NCI-H2196 (cell line): ENCODE measurements at regions not wholly inside any gene's neighbourhood (a gene's known extent, or its start where the extent isn't known, plus 50 kb on each side); places are given as distances from the start of the nearest gene placed in this dataset.
"Not testable (repeated sequence)": the region's sequence is repeated elsewhere in the genome, so short reads cannot be mapped to it uniquely, and the experiment has no call there.

ENCODE experiments used
- DNase-seq: peaks from one replicate; lab custom pipeline; 2025; ENCODE audit not compliant: unreplicated experiment; lab: John Stamatoyannopoulos, UW

DNA sequence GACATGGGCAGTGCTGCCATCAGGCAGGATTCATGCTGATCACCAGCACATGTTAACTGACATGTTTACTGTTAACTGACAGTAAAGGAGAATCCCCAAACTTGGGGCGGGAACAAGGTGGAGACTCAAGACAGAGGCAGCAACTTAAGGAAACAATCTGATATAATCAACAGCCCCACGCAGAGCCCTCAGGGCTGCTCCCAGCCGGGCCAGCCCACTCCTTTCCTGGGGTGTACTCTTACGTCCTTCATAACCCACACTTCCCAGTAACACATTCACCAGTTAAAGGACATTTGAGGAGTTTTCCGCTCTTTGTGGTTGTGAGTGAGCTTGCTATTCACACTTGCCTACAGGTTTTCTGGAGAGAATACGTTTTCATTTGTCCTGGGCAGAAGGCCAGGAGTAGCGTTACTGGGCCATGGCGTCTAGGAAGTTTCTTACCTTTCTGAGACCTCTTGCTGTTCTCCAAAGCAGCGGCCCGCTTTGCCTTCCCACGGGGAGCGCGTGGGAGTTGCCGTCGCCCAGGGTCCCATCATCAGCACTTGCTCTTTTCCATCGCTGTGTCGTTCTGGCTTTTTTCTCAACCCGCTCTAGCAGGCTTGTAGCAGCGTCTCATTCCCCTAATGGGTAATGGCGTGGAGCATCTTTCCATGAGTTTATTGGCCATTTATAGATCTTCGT is 56.4 kb downstream of the FOXF2 start:
- DNase-seq, result no peak

DNA sequence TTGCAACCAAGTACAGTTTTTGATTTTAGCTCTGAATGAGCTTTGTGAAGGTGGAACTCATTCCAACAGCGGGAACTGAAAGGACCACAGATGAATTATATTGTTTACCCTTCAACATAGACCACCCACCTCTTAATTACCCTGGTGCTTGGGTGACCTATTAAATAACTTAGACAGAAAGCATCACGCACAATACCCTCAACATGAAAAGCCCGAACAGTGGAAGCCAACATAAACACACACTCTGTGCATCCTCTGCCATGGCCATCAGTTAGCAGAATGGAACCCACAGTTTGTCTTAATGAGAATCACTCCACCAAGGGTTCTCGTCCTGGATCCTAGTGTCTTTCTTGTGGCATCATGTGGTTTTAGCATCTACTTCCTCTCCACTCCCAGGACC is 60.5 kb downstream of the FOXF2 start:
- DNase-seq, result no peak

DNA sequence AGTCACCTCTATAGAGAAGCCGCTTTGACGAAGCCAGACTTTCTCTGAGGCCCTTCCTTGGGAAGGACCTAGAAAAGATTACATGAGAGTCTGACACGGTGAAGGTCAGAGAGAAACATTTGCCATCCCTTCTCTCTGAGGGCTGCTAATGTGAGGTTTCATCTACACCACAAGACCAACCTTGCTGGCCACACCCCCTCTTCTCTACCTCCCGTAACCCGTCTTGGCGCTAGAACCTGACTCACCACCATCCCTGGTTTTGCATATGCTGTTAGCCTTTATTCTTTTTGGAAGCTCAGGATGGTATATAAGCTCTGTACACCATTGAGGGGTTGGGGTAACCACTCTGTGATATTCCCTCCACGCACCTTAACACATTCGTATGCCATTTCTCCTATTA is 63.6 kb downstream of the FOXF2 start:
- no peak for DNase-seq

DNA sequence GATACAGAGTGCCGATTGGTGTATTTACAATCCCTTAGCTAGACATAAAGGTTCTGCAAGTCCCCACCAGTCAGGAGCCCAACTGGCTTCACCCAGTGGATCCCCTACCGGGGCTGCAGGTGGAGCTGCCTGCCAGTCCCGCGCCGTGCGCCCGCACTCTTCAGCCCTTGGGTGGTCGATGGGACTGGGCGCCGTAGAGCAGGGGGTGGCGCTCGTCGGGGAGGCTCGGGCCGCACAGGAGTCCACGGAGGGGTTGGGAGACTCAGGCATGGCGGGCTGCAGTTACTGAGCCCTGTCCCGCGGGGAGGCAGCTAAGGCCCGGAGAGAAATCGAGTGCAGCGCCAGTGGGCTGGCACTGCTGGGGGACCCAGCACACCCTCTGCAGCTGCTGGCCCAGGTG is 67.4 kb downstream of the FOXF2 start:
- DNase-seq, result not testable (repeated sequence)

DNA sequence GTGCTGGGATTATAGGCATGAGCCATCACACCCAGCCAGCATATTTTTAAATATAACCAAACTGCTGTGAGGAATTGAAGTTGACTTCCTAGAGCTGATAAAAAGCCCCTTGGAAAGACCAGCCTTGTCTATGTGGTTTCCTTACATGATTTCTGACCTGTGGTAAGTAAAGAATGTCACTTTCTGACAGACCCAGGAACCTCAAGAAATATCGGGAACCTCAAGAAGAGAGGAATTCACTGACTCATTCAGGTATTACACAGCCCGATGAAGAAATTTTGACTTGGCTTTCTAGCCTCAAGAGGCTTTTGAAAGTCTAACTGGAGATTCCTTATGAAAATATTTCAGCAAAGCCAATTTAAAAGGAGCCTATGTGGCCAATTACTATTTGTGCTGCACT is 71.8 kb downstream of the FOXF2 start:
- no peak for DNase-seq

DNA sequence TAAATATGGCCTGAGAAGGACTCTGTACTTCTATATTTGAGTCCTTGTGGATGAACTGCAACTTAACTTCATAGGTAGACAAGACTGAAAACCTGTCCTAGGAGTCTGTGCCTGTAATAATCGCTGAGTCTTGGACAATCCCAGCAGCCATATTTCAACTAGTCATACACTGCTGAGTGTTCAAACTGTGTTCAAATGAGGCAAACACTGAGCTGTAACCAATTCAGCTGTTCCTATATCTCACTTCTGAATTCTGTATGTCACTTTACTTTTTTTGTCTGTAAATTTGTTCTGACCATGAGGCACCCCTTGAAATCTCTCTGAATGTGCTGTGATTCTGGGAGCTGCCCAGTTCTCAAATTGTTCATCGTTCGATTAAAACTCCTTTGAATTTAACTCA is 72.4 kb downstream of the FOXF2 start:
- DNase-seq, result no peak

DNA sequence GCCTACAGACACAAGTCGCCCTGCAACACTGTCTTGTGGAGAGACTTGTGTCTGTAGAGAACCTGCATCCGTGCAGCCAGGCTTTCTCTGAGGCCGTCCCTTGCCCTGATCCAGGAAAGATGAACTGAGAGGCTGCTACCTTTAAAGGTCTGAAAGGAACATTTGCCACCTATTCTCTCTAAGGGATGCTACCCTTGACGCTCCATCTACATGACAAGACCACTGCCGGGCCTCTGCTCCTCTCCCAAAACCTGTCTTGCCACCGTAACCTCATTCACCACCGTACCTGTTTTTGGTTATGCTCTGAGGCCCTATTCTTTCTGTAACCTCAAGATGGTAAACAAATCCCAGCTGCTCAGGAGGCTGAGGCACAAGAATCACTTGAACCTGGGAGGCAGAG is 73.9 kb downstream of the FOXF2 start:
- no peak for DNase-seq

DNA sequence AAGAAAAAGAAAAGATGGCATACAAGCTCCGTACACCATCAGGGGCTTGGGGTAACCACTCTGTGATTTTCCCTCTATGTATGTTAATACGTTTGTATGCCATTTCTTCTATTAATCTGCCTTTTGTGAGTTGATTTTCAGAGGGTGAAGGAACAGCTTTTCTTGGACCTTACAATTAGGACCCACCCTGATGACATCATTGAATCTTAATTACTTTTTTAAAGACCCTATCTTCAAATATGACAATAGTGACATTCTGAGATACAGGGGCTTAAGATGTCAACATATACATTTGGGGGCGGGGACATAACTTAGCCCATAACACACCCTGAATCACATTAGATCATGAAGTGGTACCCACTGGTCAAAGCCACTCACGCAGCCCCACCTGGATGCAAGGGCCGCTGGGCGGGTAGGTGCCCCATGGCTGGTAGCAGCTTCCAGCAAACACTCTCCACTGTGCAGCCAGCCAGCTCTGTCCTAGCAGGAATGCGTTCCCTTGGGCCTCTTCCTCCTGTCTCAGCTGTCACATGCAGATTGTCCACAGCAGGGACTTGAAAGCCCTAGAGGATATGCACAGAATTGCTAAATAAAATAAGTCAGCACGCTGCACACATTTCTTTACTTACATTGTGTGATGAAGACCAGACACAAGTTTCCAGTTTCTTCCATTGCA is 74.5 kb downstream of the FOXF2 start:
- no peak for DNase-seq

DNA sequence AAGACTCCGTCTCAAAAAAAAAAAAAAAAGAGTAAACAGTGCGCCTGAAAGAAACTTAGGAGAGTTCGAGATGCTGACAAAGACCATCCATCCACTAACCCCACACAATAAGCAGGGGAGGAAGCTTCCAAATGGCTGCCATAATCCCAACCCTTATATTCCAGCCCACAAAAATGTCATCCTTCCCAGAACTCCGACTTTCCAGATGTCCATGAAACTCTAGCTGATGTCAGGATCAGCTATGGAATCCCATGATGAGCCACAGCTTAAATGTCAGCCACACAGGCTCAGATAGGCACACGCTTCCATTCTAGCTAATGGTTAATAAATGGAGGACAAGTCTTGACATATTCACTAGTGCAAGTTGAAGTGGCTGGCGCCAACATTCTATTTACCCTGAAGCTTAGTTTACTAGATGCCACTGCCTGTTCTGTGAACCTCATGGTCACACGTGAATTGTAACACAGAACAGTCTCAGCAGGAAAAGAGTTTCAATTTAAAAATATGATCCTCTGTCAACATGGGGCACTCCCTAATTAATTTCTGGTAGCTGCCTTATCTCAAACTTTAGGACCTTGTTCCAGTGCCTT is 75.5 kb downstream of the FOXF2 start:
- DNase-seq, result no peak

DNA sequence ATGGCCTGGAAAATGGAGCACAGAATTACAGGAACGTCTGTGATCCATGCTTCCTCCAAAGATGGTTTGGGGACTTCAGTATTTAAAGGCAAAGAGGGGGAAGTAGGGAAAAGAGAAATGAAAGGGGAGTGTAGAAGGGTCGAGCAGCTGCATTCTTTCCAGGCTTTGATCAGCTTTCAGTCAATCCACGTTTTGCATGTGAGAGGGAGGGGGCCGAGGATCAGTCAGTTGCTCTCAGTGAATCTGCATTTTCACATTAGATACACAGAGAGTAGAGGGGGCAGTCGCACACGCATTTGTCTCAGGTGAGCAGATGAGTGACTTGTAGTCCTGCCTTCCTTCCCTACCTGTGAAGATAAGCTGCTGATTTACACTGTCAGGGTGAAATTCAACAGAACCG is 78.8 kb downstream of the FOXF2 start:
- DNase-seq, result no peak

DNA sequence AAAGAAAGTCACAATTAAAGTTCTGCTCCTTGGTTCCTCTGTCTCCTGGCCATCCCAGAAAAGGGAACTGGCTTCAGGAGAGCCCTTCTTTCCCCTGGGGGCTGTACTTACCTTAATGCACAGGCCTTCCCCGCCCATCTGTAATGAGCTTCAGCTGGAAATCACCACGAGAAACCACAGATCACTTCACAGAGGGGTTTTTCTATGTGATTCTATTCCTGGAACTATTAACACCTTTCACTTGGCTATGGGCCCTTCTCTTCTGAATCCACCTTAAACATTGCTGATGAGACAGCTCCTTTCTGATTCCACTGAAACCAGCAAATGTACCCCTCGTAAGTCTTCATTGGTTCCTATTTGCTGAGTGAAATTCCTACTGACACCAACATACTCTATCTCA is 80.7 kb downstream of the FOXF2 start:
- DNase-seq, result no peak

DNA sequence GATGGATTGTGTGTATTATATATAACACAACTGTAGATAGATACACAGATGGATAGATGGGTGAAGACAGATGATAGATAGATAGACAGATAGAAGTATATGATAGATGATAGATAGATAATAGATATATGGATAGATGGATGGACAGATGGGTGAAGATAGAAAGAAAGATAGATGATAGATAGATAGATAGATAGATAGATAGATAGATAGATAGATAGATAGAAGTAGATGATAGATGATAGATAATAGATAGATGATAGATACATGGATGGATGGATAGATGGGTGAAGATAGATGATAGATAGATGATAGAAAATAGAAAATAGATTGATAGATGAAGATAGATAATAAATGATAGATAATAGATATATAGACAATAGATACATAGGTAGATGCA is 83.3 kb downstream of the FOXF2 start:
- no peak for DNase-seq

DNA sequence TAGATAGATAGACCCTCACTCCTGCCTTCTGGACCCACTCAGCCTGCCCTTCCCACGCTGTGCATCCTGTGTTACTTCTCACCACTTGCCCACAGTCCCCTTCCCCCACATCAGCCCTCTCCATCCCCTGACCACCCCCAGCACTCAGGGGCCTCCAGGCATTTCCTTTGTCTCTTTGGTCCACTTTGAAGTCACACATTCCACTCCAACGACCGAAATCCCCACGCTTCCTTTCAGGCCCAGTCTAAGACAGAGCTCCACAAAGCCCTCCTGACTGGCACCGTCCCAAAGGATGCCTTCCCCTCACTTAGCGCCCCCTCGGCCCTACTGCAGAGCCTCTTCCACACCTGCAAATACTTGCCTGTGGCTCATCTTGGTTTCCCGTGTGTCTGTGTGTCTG is 83.8 kb downstream of the FOXF2 start:
- DNase-seq, result no peak

DNA sequence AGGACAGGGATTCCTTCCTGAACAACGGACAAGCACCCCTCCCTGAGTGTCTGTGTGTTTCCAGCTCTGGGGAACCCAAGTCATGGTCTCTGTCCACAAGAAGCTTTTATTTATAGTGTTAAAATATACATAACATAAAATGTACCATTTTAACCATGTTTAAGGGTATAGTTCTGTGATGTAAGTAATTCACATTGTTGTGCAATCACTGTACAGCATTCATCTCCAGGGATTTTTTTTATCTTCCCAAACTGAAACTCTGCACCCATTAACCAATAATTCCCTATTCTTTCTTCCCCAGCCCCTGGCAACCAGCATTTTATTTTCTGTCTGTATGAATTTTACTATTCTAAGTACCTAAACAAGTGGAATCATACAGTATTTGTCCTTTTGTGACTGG is 84.2 kb downstream of the FOXF2 start:
- DNase-seq, result no peak

DNA sequence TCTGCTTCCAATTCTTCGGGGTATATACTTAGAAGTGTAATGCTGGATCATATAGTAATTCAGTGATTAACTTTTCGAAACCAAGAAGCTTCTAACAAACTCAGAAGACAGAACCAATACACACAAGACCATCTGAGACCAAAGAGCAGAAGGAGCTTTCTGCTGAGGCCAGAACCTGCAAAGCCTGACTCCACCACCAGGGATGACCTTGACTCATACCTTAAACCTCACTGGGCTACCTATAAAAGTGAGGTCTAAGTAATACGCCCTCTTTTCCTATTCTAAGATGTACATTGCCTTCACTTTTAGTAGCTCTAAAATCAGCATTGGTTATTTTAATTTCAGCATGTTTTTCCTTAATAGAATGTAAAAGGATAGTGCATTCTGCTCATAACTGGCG is 84.8 kb downstream of the FOXF2 start:
- no peak for DNase-seq

DNA sequence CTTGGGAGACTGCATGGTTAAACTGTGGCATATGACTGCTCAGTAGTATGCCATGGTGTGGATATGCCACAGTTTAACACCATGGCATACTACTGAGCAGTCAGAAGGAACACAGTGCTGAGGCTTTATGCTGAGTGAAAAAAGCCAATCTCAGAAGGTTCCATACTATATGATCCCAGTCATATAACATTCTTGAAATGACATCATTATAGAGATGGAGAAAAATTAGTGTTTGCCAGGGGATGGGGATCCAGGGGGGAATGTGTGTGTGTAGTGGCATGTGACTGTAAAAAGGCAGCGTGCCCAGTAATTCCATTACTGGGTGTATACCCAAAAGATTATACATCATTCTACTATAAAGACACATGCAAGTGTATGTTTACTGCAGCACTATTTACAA is 85.8 kb downstream of the FOXF2 start:
- no peak for DNase-seq

DNA sequence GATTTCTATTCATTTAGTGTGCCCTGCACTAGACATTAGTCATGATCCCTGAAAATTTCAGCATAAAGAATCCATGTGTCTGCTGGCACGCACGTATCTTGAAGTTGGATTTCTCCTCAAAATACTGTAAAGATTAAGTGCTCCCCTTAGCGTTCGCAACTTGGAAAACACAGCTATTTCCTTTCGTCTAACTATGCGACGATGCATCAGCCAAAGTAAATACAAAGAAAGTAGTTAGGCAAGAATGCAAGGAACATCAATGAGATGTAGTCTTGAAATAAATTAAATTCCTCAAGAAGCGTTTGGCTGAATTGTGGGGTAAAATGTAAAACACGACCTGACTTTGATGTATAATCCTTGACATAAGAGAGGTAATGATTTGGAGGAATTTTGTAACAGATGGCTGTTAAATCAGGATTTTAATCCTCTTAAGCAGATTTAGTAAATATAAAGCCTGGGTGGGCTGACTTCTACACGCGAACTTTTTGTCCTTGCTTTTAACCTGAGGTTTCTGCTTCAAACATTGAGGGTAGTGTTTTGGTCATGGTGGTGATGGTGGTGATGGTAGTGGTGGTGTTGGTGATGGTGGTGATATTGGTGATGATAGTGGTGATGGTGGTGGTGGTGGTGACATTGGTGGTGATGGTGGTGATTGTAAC is 88.2 kb downstream of the FOXF2 start:
- DNase-seq, result no peak

DNA sequence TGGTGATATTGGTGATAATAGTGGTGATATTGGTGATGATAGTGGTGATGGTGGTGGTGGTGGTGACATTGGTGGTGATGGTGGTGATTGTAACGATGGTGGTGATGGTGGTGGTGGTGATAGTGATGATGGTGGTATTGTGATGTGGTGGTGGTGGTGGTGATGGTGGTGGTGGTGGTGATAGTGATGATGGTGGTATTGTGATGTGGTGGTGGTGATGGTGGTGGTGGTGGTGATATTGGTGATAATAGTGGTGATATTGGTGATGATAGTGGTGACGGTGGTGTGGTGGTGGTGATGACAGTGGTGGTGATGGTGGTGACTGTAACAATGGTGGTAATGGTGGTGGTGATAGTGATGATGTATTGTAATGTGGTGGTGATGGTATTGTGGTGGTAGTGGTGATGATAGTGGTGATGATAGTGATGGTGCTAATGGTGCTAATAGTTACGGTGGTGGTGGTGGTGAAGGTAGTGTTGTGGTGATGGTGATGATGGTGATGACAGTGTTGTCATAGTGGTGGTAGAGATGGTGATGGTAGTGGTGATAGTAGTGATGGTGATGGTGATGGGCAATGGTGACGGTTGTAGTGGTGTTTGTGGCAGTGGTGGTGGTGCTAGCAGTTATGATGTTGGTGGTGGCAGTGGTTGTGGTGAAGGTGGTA is 88.9 kb downstream of the FOXF2 start:
- not testable (repeated sequence) for DNase-seq

DNA sequence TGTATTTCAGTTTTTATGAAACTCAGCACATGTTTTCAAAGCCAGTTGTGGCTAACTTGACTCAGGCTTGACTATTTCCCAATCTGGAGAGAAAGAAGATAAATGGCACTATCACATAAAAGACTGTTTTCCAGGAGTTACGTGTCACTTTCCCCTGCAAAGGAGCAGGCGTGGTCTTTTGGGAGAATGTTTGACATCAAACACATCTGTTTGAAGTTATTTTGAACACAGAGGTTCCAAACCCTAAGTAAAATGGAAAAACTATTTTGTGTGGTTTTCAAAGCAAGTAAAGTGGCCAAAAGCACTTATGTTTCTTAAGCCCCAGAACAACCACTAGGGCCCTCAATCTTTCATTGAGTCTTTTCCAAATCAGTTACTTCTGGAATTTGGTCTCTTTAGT is 89.7 kb downstream of the FOXF2 start:
- no peak for DNase-seq

DNA sequence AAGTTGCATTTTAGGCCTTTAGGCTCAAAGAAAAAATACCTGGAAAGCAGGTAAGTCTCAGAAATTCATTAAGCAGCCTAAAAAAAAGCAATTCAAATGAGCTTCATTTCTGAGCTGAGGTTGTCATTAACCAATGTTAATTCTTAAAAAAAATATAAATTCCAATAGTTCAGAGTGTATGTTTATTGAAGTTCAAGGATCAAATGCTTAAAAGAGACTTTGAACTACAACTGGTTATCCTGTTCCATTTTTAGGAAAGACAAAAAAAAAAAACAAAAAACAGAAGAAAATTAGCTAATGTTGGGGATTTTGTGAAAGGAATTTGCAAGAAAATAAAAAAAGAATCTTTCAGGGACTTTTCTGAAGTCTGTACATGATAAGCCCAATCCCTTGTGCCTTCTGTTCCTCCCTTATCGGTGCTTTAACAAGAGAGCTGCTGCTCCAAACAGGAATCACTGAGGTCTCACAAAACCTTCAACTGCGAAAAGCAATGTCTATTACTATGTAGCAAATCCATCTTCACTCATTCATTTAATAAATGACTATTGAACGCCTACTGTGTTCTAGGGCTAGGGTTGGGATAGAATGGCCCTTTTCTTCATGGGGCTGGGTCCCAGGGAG is 90.3 kb downstream of the FOXF2 start:
- no peak for DNase-seq

DNA sequence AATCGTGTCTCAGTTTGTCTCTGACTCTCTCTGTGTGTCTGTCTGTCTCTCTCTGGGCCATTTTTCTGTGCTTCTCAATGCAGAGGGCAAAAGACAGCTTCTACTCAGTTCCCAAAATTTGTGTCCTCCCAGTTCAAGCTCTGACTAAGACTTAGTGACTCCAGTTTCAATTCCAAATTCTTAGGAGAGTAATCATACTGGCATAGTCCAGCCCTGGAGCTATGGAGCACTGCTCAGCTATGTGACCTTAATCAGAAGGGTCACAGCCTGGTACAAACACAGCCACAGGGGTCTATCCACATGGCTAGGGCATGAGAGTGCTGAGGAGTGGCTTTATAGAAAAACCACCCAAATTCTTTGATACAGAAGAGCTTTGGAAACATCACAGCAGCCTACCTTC is 91.9 kb downstream of the FOXF2 start:
- no peak for DNase-seq
